H9 (cell line): ENCODE measurements at regions not wholly inside any gene's neighbourhood (a gene's known extent, or its start where the extent isn't known, plus 50 kb on each side); places are given as distances from the start of the nearest gene placed in this dataset.

ENCODE experiments used
- DNase-seq: peaks from one replicate; pipeline ENCODE4 v3.0.0-alpha.2; 2017
- H2AFZ ChIP-seq: one replicate; pipeline ENCODE4 v1.6.1; 2013; ENCODE audit warnings: mild to moderate bottlenecking, low read length, control low read depth, moderate library complexity
- H2AK5ac ChIP-seq: 2 replicates; pipeline ENCODE4 v1.6.1; 2013; ENCODE audit warnings: low read length, control low read depth, mixed read lengths; ENCODE audit not compliant: insufficient read length
- H2BK120ac ChIP-seq: one replicate; pipeline ENCODE4 v1.6.1; 2013; ENCODE audit warnings: low read depth, mild to moderate bottlenecking, low read length, control low read depth, inconsistent platforms; ENCODE audit not compliant: poor library complexity, severe bottlenecking
- H2BK12ac ChIP-seq: 2 replicates; pipeline ENCODE4 v1.6.1; 2013; ENCODE audit warnings: low read length, control low read depth, mixed read lengths, low read depth; ENCODE audit not compliant: insufficient read length
- H2BK15ac ChIP-seq: 2 replicates; pipeline ENCODE4 v1.6.1; 2013; ENCODE audit warnings: low read depth, low read length, control low read depth
- H2BK20ac ChIP-seq: one replicate; pipeline ENCODE4 v1.6.1; 2013; ENCODE audit warnings: low read depth, mild to moderate bottlenecking, low read length, control low read depth, inconsistent platforms; ENCODE audit not compliant: poor library complexity, severe bottlenecking
- H2BK5ac ChIP-seq: 2 replicates; pipeline ENCODE4 v1.6.1; 2013; ENCODE audit warnings: low read length, control low read depth, mixed read lengths; ENCODE audit not compliant: insufficient read length
- H3K14ac ChIP-seq: 2 replicates; pipeline ENCODE4 v1.6.1; 2013; ENCODE audit warnings: low read length, control low read depth; ENCODE audit not compliant: insufficient read depth
- H3K18ac ChIP-seq: 2 replicates; pipeline ENCODE4 v1.6.1; 2013; ENCODE audit warnings: low read depth, mild to moderate bottlenecking, mixed read lengths, low read length, control low read depth; ENCODE audit not compliant: insufficient read length
- H3K23ac ChIP-seq: 2 replicates; pipeline ENCODE4 v1.6.1; 2013; ENCODE audit warnings: low read length, control low read depth, mixed read lengths, low read depth; ENCODE audit not compliant: insufficient read length
- H3K23me2 ChIP-seq: 2 replicates; pipeline ENCODE4 v1.6.1; 2013; ENCODE audit warnings: low read depth, mild to moderate bottlenecking, mixed read lengths, low read length, control low read depth; ENCODE audit not compliant: insufficient read length, poor library complexity, severe bottlenecking
- H3K27ac ChIP-seq: 2 replicates; pipeline ENCODE4 v1.5.1; 2013; ENCODE audit warnings: low read length, control low read depth, mixed read lengths, low read depth; ENCODE audit not compliant: insufficient read length
- H3K27me3 ChIP-seq: 2 replicates; pipeline ENCODE4 v1.6.1; 2013; ENCODE audit warnings: low read length, control low read depth, inconsistent platforms; ENCODE audit not compliant: insufficient read depth
- H3K4ac ChIP-seq: 2 replicates; pipeline ENCODE4 v1.6.1; 2013; ENCODE audit warnings: low read depth, mild to moderate bottlenecking, control low read depth, inconsistent platforms, low read length, moderate library complexity
- H3K4me1 ChIP-seq: 2 replicates; pipeline ENCODE4 v1.6.1; 2013; ENCODE audit warnings: low read length, control low read depth, inconsistent platforms; ENCODE audit not compliant: insufficient read depth
- H3K4me2 ChIP-seq: 2 replicates; pipeline ENCODE4 v1.6.1; 2013; ENCODE audit warnings: low read length, control low read depth, mixed read lengths; ENCODE audit not compliant: insufficient read length, insufficient read depth
- H3K56ac ChIP-seq: 2 replicates; pipeline ENCODE4 v1.6.1; 2013; ENCODE audit warnings: low read depth, mild to moderate bottlenecking, mixed read lengths, low read length, control low read depth; ENCODE audit not compliant: insufficient read length
- H3K79me1 ChIP-seq: 2 replicates; pipeline ENCODE4 v1.6.1; 2013; ENCODE audit warnings: low read depth, mild to moderate bottlenecking, moderate library complexity, low read length, control low read depth, inconsistent platforms; ENCODE audit not compliant: insufficient read depth, poor library complexity, severe bottlenecking
- H3K79me2 ChIP-seq: 2 replicates; pipeline ENCODE4 v1.6.1; 2013; ENCODE audit warnings: low read length, control low read depth, inconsistent platforms; ENCODE audit not compliant: insufficient read depth
- H3K9ac ChIP-seq: 2 replicates; pipeline ENCODE4 v1.6.1; 2013; ENCODE audit warnings: low read length, control low read depth, mixed read lengths; ENCODE audit not compliant: insufficient read length; ENCODE audit errors: extremely low read depth
- H3K9me3 ChIP-seq: one replicate; pipeline ENCODE4 v1.6.1; 2013; ENCODE audit warnings: low read depth, low read length, inconsistent platforms; ENCODE audit not compliant: control insufficient read depth
- H3T11ph ChIP-seq: one replicate; pipeline ENCODE4 v1.6.1; 2013; ENCODE audit warnings: mild to moderate bottlenecking, low read length, control low read depth, inconsistent platforms
- H4K20me1 ChIP-seq: one replicate; pipeline ENCODE4 v1.6.1; 2013; ENCODE audit not compliant: control insufficient read depth, insufficient read length, insufficient read depth
- H4K5ac ChIP-seq: 2 replicates; pipeline ENCODE4 v1.6.1; 2013; ENCODE audit warnings: low read depth, mild to moderate bottlenecking, mixed read lengths, low read length, control low read depth; ENCODE audit not compliant: insufficient read length
- H4K8ac ChIP-seq: replicated peaks from 2 replicates; pipeline ENCODE4 v1.6.1; 2013; ENCODE audit warnings: low read length, control low read depth, mixed read lengths, low read depth; ENCODE audit not compliant: insufficient read length
- H4K91ac ChIP-seq: 2 replicates; pipeline ENCODE4 v1.6.1; 2013; ENCODE audit warnings: low read depth, mild to moderate bottlenecking, moderate library complexity, mixed read lengths, low read length, control low read depth; ENCODE audit not compliant: insufficient read length
- H3K27ac Mint-ChIP-seq, 3 experiments: 2 replicates in 2 of 3; 3 replicates in 1 of 3; pipeline ENCODE4 v1.8.0; 2020 to 2021; ENCODE audit warnings: mixed read lengths in 3 of 3, mild to moderate bottlenecking in 1 of 3, moderate library complexity in 1 of 3
- H3K27me3 Mint-ChIP-seq: 2 replicates; pipeline ENCODE4 v1.8.0; 2021; ENCODE audit warnings: low read depth, mild to moderate bottlenecking, moderate library complexity, mixed read lengths
- H3K36me3 Mint-ChIP-seq, 3 experiments: 2 replicates in 2 of 3; 3 replicates in 1 of 3; pipeline ENCODE4 v1.8.0; 2020 to 2021; ENCODE audit warnings: low read depth in 3 of 3, mixed read lengths in 3 of 3; ENCODE audit not compliant: insufficient read depth in 1 of 3
- H3K4me1 Mint-ChIP-seq, 2 experiments: 2 replicates each; pipeline ENCODE4 v1.8.0; 2020; ENCODE audit warnings: mixed read lengths in 2 of 2
- H3K4me3 Mint-ChIP-seq, 2 experiments: 2 replicates in 1 of 2; 3 replicates in 1 of 2; pipeline ENCODE4 v1.8.0; 2020 to 2021; ENCODE audit warnings: mild to moderate bottlenecking in 2 of 2, mixed read lengths in 2 of 2, moderate library complexity in 1 of 2
- H3K9me3 Mint-ChIP-seq, 2 experiments: 2 replicates in 1 of 2; 3 replicates in 1 of 2; pipeline ENCODE4 v1.8.0; 2020; ENCODE audit warnings: mild to moderate bottlenecking in 2 of 2, mixed read lengths in 2 of 2, moderate library complexity in 1 of 2
- WGBS: extraction: QIAGEN DNeasy Blood & Tissue Kit; methylation state at CpG from one replicate; pipeline ENCODE4 v1.1.7; 2013; ENCODE audit warnings: missing lambda C conversion rate, low lambda C conversion rate, mixed read lengths; ENCODE audit not compliant: insufficient read length; ENCODE audit errors: extremely low coverage; 5-methylcytosine and 5-hydroxymethylcytosine counted together
- TF ChIP-seq, protein P1 (sequence below): fragments of 200-600 bp; sonication (generic); conservative IDR thresholded peaks from 3 replicates; pipeline ENCODE4 v1.8.0; 2021; ENCODE audit warnings: antibody characterized with exemption, mild to moderate bottlenecking

DNA sequence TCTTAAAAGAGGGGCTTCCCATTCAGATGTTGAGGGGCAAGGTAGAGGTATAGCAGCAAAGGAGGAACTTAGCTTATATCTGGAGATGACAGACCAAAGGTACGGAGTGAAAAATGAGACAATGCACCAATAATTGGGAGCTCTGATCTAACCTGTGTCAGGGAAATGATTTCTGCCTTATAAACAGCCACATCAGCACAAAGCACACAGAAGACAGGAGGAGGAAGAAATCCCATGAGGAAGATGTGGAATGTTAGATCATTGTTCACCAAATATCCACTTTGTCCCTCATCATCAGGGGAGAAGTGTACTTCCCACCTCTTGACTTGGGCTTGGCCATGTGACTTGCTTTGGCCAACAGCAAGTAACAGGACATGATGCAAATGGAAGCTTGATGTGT is 93.7 kb upstream of the WSCD2 start:
- Histone ChIP-seq H2BK12ac (no peak overlapping the region), H3K4me2 (no peak overlapping the region), H3K27ac (no peak overlapping the region), H3K79me2 (no peaks in the 10 kb centered on the region), H3K23me2 (no peaks in the 10 kb centered on the region), H2AFZ (no peak overlapping the region), H3K4me1 (no peaks in the 10 kb centered on the region), H2BK15ac (no peak overlapping the region), H4K8ac (no peak overlapping the region), H3K9ac (no peak overlapping the region), H2BK5ac (no peak overlapping the region), H3T11ph (no peak overlapping the region), H4K20me1 (no peaks in the 10 kb centered on the region), H3K9me3 (no peaks in the 10 kb centered on the region), H3K79me1 (no peaks in the 10 kb centered on the region), H3K27me3 (0 out of 2 replicates have a peak, but pooled peaks cover 4% of the 10 kb centered on the region), H2BK20ac (no peak overlapping the region), H3K56ac (no peak overlapping the region), H3K23ac (no peak overlapping the region), H3K14ac (no peak overlapping the region), H3K4ac (no peak overlapping the region), H2AK5ac (no peak overlapping the region), H3K18ac (no peak overlapping the region), H4K91ac (no peak overlapping the region), H2BK120ac (no peak overlapping the region), H4K5ac (no peak overlapping the region)
- TF ChIP-seq, protein P1, sequence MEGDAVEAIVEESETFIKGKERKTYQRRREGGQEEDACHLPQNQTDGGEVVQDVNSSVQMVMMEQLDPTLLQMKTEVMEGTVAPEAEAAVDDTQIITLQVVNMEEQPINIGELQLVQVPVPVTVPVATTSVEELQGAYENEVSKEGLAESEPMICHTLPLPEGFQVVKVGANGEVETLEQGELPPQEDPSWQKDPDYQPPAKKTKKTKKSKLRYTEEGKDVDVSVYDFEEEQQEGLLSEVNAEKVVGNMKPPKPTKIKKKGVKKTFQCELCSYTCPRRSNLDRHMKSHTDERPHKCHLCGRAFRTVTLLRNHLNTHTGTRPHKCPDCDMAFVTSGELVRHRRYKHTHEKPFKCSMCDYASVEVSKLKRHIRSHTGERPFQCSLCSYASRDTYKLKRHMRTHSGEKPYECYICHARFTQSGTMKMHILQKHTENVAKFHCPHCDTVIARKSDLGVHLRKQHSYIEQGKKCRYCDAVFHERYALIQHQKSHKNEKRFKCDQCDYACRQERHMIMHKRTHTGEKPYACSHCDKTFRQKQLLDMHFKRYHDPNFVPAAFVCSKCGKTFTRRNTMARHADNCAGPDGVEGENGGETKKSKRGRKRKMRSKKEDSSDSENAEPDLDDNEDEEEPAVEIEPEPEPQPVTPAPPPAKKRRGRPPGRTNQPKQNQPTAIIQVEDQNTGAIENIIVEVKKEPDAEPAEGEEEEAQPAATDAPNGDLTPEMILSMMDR, result no peak
- Mint-ChIP-seq H3K4me1 (peaks cover 16 to 26% of the 10 kb centered on the region in 2 experiments), H3K36me3 (no peaks in the 10 kb centered on the region), H3K27ac (no peak overlapping the region), H3K4me3 (no peak overlapping the region), H3K27me3 (peaks cover 83% of the 10 kb centered on the region), H3K9me3 (no peaks in the 10 kb centered on the region; a peak in 1 of 5 replicates)
- DNase-seq, result no peak
- no CpG with 5 or more reads among the region's 1 CpG for WGBS
